Fibroblast of lung (primary cell): ENCODE measurements at regions not wholly inside any gene's neighbourhood (a gene's known extent, or its start where the extent isn't known, plus 50 kb on each side); places are given as distances from the start of the nearest gene placed in this dataset.

ENCODE experiments used
- CTCF ChIP-seq, 2 donors: IDR thresholded peaks in 1 of 2; conservative IDR thresholded peaks in 1 of 2; 1 replicate in 1 of 2; 2 replicates in 1 of 2; pipeline ENCODE4 v1.5.1; 2011 to 2012; ENCODE audit warnings: low read length in 2 of 2, control low read depth in 1 of 2, inconsistent platforms in 1 of 2, low read depth in 1 of 2, mild to moderate bottlenecking in 1 of 2
- EZH2 ChIP-seq: IDR thresholded peaks from 2 replicates; pipeline ENCODE4 v1.5.1; 2012; ENCODE audit warnings: low read length, control low read depth, mild to moderate bottlenecking; ENCODE audit errors: missing control alignments

GRCh38 chr6:22010102-22010501, 286.7 kb downstream of the PRL start:
- no peak for TF ChIP-seq CTCF (conservative IDR thresholded peaks at IDR 0.05 in 1 of 2, IDR thresholded peaks at IDR 0.05 in 1 of 2; ENCODE audit: low read depth in 1 of 2, low read length in 2 of 2)
- TF ChIP-seq EZH2 = no peak
